HG03103 (cell line): ENCODE measurements at regions not wholly inside any gene's neighbourhood (a gene's known extent, or its start where the extent isn't known, plus 50 kb on each side); places are given as distances from the start of the nearest gene placed in this dataset.

Experiments used
- ATAC-seq: cut with Tn5 transposase; IDR thresholded peaks from one replicate; pipeline ENCODE4 v1.9.1; 2021; ENCODE audit warnings: low read depth; ENCODE audit not compliant: unreplicated experiment

DNA sequence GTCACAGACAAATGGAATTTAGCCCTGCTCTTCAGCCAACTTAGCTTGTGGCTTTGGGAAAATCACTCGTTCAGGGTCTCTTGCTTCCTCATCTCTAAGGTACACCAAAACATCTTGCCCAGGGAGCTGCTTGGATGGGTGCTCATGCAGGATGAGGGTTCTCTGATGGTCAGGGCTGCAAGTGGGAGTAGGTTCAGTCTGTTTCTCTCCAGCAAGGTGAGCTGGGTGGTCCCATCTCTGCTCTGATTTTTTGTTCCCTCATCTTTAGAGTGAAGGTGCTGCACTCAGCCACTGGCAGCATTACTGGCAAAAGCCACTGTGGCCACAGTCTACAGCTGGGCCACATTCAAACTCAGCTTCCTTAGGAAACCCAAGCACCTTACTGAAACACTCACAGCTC lies 149.9 kb upstream of the GPR26 start:
- ATAC-seq: no peak

DNA sequence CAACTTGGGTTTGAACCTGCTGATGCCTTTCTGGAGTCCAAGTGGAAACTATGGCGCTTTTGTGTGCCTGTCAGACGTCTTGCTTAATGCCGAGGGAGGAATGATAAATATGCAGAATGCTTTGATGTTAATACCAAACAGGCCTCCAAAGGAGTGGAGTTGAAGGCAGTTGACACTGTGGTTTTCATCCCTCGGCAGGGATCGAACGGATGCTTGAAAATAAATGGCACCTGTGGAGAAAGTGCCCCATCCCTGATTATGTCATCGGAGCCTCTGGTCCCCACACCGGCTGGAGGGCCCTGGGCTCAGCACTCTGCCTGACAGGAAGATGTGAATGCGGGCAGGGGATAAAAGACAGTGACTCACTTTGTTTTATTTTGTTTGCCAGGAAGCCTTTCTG lies 148.7 kb upstream of the GPR26 start:
- no peak for ATAC-seq

DNA sequence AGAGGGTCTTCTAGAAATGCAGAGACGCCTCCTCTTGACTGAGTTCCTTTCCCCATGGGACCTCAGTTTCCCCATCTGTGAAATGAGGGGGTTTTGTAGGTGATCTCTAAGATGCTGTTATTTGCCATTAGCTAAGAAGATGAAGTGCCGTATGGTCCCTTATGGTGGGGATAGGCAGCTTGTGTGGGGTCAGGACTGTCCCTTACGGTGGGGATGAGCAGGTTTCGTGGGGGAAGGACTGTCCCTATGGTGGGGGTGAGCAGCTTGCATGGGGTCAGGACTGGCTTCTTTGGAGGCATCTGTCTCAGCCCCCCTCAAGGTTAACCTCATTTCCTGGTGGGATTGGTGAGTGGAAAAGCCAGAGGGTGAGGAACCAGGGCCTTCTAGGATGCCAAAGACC lies 148.3 kb upstream of the GPR26 start:
- ATAC-seq: no peak

DNA sequence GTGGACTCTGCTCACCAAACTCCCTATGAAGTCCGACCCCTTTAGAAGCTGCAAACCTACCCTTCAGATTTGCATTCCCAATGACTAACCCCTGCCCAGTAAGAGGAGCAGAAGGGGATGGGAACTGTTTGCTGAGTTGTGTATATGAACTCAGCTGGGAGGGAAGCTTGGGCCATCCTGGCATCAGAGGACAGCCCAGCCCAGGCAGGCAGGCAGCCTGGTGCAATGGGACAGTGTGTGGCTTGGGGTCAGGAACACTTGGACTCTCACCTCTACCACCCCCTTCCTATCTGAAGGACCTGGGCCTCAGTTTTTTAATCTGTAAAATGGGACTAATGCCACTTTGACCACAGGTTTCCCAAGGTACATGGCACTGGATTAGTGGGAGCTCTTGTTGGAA lies 147.4 kb upstream of the GPR26 start:
- no peak for ATAC-seq

DNA sequence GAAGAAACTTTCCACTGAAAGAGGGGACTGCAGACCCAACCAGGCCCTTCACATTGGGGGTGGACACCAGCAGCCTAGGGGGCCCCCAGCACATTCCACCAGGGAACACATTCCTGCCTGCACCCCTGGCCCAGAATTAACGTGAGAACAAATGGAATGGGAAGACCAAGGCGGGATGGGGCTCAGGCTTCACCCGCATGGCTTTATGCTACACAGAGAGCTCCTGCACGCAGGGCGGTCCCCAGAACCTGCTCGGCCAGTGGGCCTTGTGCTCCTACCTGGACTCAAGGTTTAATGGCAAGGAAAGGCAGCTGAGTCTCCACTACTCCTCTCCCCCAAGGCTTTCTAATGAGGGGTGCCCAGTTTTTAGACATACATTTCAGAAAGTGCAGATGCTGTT lies 146.3 kb upstream of the GPR26 start:
- ATAC-seq: no peak

DNA sequence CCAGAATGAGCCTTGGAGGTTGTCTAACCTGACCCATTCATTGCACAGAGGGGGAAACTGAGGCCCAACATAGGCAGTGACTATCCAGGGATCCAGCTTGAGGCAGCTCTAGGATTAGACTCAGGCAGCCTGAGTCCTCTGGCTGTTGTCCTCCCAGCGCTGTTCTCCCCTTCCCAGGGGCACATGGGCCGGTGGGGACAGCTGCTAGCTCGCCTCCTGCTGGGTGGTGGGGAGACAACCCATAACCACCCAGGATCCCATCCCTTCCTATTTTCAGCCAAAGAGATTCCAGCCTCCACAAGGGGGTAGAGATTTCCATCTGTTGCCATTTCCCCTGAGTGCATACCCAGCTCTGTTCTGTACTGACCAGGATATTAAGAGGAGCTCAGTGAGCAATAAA lies 145.1 kb upstream of the GPR26 start:
- no peak for ATAC-seq

DNA sequence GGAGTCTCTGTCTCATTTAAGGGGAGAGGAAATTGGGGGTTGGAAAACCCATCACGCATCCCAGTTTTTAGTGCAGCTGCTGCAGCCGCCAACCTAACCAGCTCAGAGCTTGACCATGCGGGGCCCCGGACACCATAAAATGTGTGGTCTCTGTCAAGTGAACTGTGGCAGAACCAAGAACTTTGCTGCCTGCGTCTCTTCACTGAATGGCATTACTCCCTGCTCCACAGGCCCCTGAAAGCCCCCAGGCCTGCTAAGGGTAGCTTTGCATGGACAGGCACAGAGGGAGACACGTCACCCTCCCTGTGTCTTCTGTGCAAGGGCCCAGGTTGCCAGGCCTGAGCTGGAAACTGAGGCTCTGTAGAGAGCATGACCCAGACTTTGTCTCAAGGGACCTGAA lies 144.6 kb upstream of the GPR26 start:
- no peak for ATAC-seq

DNA sequence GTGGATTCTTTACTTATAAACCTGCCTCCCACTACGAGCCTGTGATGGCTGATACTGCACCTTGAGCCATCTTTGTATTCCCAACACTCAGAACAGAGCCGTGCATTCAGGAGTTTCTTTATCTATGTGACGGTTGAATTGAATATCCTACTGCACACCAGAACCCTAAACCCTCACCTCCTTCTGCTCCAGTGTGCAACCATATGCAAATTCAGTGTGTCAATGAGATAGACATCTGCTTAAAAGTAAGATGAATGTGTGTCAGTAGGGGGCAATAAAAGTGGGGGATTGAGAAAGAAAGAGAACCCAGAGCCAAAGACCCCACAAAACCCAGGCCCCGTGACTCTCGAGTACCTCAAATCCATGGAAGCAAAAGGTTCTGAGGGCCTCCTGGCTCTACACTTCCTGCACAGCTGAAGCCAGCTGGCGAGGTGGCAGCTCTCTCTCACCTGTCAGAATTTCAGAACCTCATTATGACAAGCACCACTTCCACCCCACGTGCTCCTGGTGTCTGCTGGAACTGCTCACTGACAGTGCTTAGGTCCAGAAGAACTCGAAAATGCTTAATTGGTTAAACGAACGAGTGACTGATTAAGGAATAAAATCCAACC lies 143.3 kb upstream of the GPR26 start:
- no peak for ATAC-seq

DNA sequence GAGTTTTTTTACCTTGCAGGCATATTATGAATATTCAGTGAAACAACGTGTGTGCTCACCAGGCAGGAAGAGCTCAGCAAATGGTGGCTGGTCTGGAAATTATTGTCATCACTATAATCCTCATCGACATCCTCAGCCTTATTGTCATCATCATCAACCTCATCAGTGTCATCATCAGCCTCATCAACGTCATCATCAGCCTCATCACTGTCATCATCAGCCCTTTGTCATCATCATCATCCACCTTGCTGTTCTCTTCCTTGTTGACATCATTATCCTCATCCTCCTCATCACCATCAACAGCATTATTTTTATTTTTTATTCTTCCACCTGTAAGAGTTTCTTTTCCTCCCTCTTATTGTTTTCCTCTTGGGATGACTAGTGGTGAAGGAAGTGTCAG lies 142.3 kb upstream of the GPR26 start:
- ATAC-seq: no peak

DNA sequence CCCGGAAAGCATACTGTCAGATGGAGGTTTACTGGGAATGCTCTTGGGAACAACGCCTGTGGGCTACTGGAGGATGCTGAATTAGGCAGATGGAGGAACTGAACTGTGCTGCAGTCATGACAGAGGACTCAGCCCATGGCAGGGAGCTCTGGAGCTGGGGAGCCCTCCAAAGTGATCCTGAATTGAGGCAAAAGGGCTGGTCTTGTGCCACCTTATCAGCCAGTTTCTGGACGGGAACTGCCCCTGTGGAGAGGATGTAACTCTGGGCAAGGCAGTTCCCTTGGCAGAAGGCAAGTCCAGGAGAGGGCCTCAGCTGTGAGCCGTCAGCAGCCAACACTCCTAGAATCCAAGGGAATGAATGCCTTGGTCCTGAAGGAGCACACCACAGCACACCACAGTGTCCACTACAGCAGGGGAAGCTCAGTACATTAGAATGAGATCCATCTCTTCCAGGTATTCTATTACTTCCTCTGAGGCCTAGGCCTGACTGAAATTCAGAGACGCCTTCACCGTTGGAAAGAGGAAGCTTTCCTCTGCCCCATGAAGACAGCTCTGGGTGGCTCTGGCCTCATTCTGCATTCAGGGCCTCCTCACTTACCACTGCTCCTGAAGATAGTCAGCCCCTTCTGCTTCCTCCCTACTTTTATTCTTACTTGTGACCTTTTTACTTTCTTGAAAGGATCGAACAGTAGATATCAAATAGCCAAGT lies 139.6 kb upstream of the GPR26 start:
- ATAC-seq: no peak

DNA sequence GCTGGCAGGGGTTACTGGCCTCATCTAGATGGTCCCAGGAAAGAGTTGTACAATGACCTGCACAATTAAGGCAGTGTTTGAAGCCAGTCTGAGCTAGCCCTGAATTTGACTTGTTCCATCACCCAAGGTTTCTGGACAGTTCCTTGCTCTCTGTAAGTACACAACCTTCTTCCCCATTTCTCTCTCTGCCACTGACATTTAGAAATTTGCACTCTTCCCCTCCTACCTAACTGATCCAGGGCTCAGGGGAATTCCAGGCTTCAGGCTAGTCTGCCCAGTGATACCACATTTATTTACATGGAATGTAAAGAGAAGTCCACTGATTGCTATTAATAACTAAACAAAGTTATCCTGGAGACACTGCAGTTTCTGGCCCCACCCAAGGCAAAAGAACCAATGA lies 139.0 kb upstream of the GPR26 start:
- ATAC-seq: no peak

DNA sequence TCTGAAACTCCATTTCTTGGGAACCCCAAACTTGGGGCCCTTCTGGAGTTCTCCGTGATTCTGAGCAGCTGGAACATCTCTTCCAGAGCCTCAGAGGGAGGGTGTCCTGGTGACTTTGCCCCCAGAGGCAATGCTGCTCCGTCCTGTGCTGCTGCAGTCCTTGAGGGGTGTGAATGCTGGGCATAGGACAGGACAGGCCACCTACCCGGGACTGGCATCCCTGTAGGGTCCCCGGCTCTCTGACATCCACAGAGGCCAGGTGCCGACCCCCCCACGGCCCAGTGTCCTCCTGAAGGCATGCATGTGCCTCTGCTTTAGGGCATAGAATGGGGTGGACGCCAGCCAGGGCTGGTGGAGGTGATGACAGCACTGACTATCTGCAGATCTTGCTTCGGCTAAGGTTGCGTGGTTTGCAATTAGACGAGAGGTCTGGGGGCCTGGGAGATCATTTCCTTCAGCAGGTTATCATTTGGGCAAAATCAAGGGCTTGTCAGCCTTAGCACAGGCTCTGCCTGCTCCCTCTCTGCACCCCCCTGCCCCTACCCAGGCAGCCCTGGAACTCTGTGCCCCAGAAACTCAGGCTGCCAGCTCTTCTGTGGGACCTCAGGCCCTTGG lies 136.9 kb upstream of the GPR26 start:
- ATAC-seq: no peak

DNA sequence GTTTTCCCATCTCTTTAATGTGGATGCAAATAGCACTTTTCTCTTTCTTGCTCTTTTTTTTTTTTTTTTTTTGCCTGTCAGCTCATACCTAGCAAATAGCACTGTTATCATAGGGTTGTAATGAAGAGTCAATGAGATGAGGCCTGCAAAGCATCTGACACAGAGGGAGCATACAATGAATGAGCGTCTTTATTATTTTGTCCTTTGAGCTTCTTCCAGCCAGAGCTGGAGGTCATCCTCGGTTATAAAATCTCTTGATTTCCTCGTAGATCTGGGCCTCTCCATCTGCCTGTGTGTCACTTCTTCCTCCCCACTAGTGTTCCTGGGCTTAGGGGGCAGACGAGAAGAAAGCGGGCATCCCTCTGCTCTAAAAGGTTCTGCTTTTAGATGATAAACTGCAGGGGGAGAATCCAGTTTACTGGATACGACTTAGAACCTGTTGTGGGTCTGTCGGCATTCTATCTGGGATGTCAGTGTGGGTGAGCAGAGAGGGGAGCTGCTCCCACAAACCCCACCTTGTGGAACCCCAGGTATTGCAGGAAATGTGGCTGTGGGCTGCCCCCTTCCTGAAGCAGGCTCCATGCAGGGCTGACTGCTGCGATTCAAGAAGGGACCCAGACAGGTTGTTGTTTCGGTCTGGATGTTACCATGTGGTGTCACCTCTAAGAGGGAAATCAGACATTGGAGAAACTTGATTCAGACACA lies 135.8 kb upstream of the GPR26 start:
- no peak for ATAC-seq

DNA sequence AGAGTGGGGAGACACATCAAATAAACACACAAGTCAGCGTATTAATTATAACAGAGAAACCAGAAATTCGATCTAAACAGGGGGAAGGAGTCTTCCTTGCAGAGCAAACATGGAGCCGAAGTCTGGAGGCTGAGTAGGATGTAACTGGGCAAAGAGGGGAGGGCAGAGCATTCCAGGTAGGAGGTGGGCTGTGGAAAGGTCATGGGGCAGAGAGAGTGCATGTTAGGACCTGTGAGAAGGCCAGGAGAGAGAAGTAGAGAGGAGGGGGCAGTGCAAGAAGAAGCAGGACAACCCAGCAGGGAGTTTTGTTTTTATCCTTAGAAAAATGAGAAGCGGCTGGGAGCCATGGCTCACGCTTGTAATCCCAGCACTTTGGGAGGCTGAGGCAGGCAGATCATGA lies 130.8 kb upstream of the GPR26 start:
- ATAC-seq: no peak

DNA sequence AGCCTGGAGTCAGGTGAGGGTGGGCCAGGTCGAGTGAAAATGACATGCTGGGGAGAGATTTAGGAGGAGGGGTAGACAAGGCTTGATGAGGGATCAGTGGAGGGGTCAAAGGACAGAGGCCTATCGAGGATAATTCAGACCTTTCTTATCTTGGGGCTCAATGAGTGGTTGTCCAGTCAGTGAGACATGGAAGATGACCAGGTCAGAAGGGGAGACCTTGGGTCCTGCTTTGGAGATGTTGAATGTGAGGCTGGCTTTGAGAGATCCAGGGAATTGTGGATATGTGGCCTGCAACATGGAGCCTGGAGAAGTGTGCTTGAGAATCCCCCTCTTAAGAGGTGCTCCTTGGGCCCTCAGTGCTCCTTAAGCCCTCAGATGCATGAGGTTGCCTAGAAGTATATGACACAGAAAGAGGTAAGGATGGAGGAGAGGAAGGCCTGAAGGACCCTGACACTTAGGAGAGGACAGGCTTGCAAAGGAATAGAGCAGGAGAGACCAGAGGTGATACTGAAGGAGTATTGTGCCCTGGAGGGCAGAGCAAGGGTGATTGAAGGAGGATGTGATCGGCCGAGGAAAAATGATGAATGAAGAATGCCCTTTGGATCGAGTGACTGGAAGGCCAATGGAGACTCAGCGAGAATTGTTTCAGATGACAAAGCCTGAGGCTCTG lies 129.8 kb upstream of the GPR26 start:
- no peak for ATAC-seq

DNA sequence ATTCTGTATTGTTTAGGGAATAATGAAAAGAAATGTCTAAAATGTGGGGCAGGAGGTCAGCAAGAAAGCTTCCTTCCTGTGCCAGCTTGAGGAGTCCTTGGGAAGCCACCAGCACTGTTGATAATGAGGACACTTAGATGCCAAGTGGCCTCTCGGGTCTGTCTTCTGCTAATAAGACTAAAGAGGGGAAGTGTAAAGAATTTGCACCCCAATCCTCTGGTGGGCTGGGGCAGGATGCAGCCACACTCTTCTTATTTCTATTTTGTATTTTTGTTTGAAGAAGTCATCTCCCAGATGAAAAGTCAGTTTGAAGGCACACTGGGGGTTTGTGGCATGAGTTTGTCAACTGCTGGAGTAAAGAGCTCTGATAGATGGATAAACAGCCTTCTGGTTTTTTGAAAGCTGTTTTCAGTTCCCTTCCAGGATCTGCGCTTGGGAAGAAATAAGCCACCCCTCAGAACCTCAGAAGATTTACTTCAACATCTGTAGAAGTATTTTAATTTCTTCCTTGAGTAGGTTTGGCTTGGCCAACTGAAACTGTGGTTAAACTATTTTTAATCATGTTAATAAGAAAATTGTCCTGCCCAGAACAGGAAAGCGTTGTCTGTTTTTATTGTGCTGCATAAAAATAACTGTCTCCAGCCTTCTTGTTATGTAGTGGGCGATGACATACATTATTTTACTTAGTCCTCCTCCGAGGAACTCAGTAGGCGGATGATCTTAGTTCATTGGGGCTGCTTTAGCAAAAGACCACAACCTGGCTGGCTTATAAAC lies 128.8 kb upstream of the GPR26 start:
- peak; percentile 53 for ATAC-seq

DNA sequence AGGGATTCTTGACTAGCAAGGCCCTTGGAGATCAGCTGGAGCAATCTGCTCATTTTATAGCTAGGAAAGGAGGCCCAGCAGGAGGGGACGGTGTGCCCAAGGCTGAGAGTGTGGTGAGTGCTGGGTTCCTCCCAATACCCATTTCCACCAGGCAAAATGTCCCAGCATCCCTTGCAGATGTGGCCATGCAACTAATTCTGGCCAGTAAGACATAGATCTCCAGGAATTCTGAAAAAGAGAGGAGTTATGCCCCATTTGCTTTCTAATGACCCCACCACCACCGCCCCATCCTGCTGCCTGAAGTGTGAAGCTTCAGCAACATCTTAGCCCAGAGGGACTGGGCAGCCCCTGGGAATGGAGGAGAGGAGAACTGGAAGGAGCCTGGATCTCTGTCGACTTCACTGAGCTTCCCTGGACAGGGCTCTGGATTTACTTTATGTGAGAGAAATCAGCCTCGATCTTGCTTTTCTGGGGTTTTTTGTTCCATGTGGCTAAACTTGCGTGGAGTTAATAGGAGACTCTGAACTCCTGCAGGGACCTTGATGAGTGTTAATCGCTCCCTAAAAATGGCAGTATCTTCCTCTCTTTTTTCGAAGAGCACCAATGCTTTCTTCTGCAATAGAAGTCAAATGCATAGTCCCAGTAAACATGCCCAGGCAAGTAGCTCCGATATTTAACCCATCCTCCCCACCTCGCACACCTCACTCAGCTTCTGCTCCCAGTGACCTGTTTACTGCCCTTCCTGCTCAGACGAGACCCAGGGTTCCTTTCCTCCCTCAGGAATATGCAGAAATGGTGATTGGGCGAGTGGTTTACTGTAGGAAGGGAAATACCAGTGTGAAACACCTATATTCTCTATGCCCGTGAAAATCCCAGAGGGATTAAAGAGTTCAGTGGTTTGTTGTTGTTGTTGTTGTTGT lies 127.5 kb upstream of the GPR26 start:
- no peak for ATAC-seq

DNA sequence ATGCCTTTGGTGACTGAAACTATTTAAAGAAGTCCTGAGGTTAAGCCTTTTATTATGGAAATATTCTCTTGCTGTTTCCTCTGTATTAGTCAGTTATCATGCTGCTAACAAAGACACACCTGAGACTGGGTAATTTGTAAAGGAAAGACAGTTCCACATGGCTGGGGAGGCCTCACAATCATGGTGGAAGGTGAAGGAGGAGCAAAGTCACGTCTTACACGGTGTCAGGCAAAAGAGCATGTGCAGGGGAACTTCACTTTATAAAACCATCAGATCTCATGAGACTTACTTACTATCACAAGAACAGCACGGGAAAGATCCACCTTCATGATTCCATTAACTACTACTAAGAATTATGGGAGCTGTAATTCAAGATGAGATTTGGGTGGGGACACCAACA lies 121.2 kb upstream of the GPR26 start:
- no peak for ATAC-seq

DNA sequence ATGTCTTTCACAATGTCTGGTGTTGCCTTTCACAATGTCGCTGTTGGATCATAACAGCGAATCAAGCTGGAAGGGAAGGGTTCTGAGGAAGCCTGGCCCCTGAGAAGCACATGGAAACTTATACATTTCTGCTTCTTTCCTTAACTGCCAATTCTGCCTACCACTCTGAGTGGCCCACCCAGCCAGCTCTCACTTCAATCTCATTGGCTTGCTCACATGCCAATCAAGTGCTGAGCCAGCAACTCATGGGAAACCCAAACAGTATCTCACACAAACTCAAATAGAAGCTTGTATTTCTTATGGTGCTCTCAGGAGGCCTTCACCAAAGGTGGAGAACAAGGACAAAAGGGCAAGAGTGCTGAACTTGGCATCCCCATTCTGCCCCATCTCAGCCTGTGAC lies 117.4 kb upstream of the GPR26 start:
- ATAC-seq: no peak
